H9 (cell line): ENCODE measurements at regions not wholly inside any gene's neighbourhood (a gene's known extent, or its start where the extent isn't known, plus 50 kb on each side); places are given as distances from the start of the nearest gene placed in this dataset.

ENCODE experiments used
- DNase-seq: peaks from one replicate; pipeline ENCODE4 v3.0.0-alpha.2; 2017
- H2AFZ ChIP-seq: one replicate; pipeline ENCODE4 v1.6.1; 2013; ENCODE audit warnings: mild to moderate bottlenecking, low read length, control low read depth, moderate library complexity
- H2AK5ac ChIP-seq: 2 replicates; pipeline ENCODE4 v1.6.1; 2013; ENCODE audit warnings: low read length, control low read depth, mixed read lengths; ENCODE audit not compliant: insufficient read length
- H2BK120ac ChIP-seq: one replicate; pipeline ENCODE4 v1.6.1; 2013; ENCODE audit warnings: low read depth, mild to moderate bottlenecking, low read length, control low read depth, inconsistent platforms; ENCODE audit not compliant: poor library complexity, severe bottlenecking
- H2BK12ac ChIP-seq: 2 replicates; pipeline ENCODE4 v1.6.1; 2013; ENCODE audit warnings: low read length, control low read depth, mixed read lengths, low read depth; ENCODE audit not compliant: insufficient read length
- H2BK15ac ChIP-seq: 2 replicates; pipeline ENCODE4 v1.6.1; 2013; ENCODE audit warnings: low read depth, low read length, control low read depth
- H2BK20ac ChIP-seq: one replicate; pipeline ENCODE4 v1.6.1; 2013; ENCODE audit warnings: low read depth, mild to moderate bottlenecking, low read length, control low read depth, inconsistent platforms; ENCODE audit not compliant: poor library complexity, severe bottlenecking
- H2BK5ac ChIP-seq: 2 replicates; pipeline ENCODE4 v1.6.1; 2013; ENCODE audit warnings: low read length, control low read depth, mixed read lengths; ENCODE audit not compliant: insufficient read length
- H3K14ac ChIP-seq: 2 replicates; pipeline ENCODE4 v1.6.1; 2013; ENCODE audit warnings: low read length, control low read depth; ENCODE audit not compliant: insufficient read depth
- H3K18ac ChIP-seq: 2 replicates; pipeline ENCODE4 v1.6.1; 2013; ENCODE audit warnings: low read depth, mild to moderate bottlenecking, mixed read lengths, low read length, control low read depth; ENCODE audit not compliant: insufficient read length
- H3K23ac ChIP-seq: 2 replicates; pipeline ENCODE4 v1.6.1; 2013; ENCODE audit warnings: low read length, control low read depth, mixed read lengths, low read depth; ENCODE audit not compliant: insufficient read length
- H3K23me2 ChIP-seq: 2 replicates; pipeline ENCODE4 v1.6.1; 2013; ENCODE audit warnings: low read depth, mild to moderate bottlenecking, mixed read lengths, low read length, control low read depth; ENCODE audit not compliant: insufficient read length, poor library complexity, severe bottlenecking
- H3K27ac ChIP-seq: 2 replicates; pipeline ENCODE4 v1.5.1; 2013; ENCODE audit warnings: low read length, control low read depth, mixed read lengths, low read depth; ENCODE audit not compliant: insufficient read length
- H3K27me3 ChIP-seq: 2 replicates; pipeline ENCODE4 v1.6.1; 2013; ENCODE audit warnings: low read length, control low read depth, inconsistent platforms; ENCODE audit not compliant: insufficient read depth
- H3K4ac ChIP-seq: 2 replicates; pipeline ENCODE4 v1.6.1; 2013; ENCODE audit warnings: low read depth, mild to moderate bottlenecking, control low read depth, inconsistent platforms, low read length, moderate library complexity
- H3K4me1 ChIP-seq: 2 replicates; pipeline ENCODE4 v1.6.1; 2013; ENCODE audit warnings: low read length, control low read depth, inconsistent platforms; ENCODE audit not compliant: insufficient read depth
- H3K4me2 ChIP-seq: 2 replicates; pipeline ENCODE4 v1.6.1; 2013; ENCODE audit warnings: low read length, control low read depth, mixed read lengths; ENCODE audit not compliant: insufficient read length, insufficient read depth
- H3K56ac ChIP-seq: 2 replicates; pipeline ENCODE4 v1.6.1; 2013; ENCODE audit warnings: low read depth, mild to moderate bottlenecking, mixed read lengths, low read length, control low read depth; ENCODE audit not compliant: insufficient read length
- H3K79me1 ChIP-seq: 2 replicates; pipeline ENCODE4 v1.6.1; 2013; ENCODE audit warnings: low read depth, mild to moderate bottlenecking, moderate library complexity, low read length, control low read depth, inconsistent platforms; ENCODE audit not compliant: insufficient read depth, poor library complexity, severe bottlenecking
- H3K79me2 ChIP-seq: 2 replicates; pipeline ENCODE4 v1.6.1; 2013; ENCODE audit warnings: low read length, control low read depth, inconsistent platforms; ENCODE audit not compliant: insufficient read depth
- H3K9ac ChIP-seq: 2 replicates; pipeline ENCODE4 v1.6.1; 2013; ENCODE audit warnings: low read length, control low read depth, mixed read lengths; ENCODE audit not compliant: insufficient read length; ENCODE audit errors: extremely low read depth
- H3K9me3 ChIP-seq: one replicate; pipeline ENCODE4 v1.6.1; 2013; ENCODE audit warnings: low read depth, low read length, inconsistent platforms; ENCODE audit not compliant: control insufficient read depth
- H3T11ph ChIP-seq: one replicate; pipeline ENCODE4 v1.6.1; 2013; ENCODE audit warnings: mild to moderate bottlenecking, low read length, control low read depth, inconsistent platforms
- H4K20me1 ChIP-seq: one replicate; pipeline ENCODE4 v1.6.1; 2013; ENCODE audit not compliant: control insufficient read depth, insufficient read length, insufficient read depth
- H4K5ac ChIP-seq: 2 replicates; pipeline ENCODE4 v1.6.1; 2013; ENCODE audit warnings: low read depth, mild to moderate bottlenecking, mixed read lengths, low read length, control low read depth; ENCODE audit not compliant: insufficient read length
- H4K8ac ChIP-seq: replicated peaks from 2 replicates; pipeline ENCODE4 v1.6.1; 2013; ENCODE audit warnings: low read length, control low read depth, mixed read lengths, low read depth; ENCODE audit not compliant: insufficient read length
- H4K91ac ChIP-seq: 2 replicates; pipeline ENCODE4 v1.6.1; 2013; ENCODE audit warnings: low read depth, mild to moderate bottlenecking, moderate library complexity, mixed read lengths, low read length, control low read depth; ENCODE audit not compliant: insufficient read length
- H3K27ac Mint-ChIP-seq, 3 experiments: 2 replicates in 2 of 3; 3 replicates in 1 of 3; pipeline ENCODE4 v1.8.0; 2020 to 2021; ENCODE audit warnings: mixed read lengths in 3 of 3, mild to moderate bottlenecking in 1 of 3, moderate library complexity in 1 of 3
- H3K27me3 Mint-ChIP-seq: 2 replicates; pipeline ENCODE4 v1.8.0; 2021; ENCODE audit warnings: low read depth, mild to moderate bottlenecking, moderate library complexity, mixed read lengths
- H3K36me3 Mint-ChIP-seq, 3 experiments: 2 replicates in 2 of 3; 3 replicates in 1 of 3; pipeline ENCODE4 v1.8.0; 2020 to 2021; ENCODE audit warnings: low read depth in 3 of 3, mixed read lengths in 3 of 3; ENCODE audit not compliant: insufficient read depth in 1 of 3
- H3K4me1 Mint-ChIP-seq, 2 experiments: 2 replicates each; pipeline ENCODE4 v1.8.0; 2020; ENCODE audit warnings: mixed read lengths in 2 of 2
- H3K4me3 Mint-ChIP-seq, 2 experiments: 2 replicates in 1 of 2; 3 replicates in 1 of 2; pipeline ENCODE4 v1.8.0; 2020 to 2021; ENCODE audit warnings: mild to moderate bottlenecking in 2 of 2, mixed read lengths in 2 of 2, moderate library complexity in 1 of 2
- H3K9me3 Mint-ChIP-seq, 2 experiments: 2 replicates in 1 of 2; 3 replicates in 1 of 2; pipeline ENCODE4 v1.8.0; 2020; ENCODE audit warnings: mild to moderate bottlenecking in 2 of 2, mixed read lengths in 2 of 2, moderate library complexity in 1 of 2
- WGBS: extraction: QIAGEN DNeasy Blood & Tissue Kit; methylation state at CpG from one replicate; pipeline ENCODE4 v1.1.7; 2013; ENCODE audit warnings: missing lambda C conversion rate, low lambda C conversion rate, mixed read lengths; ENCODE audit not compliant: insufficient read length; ENCODE audit errors: extremely low coverage; 5-methylcytosine and 5-hydroxymethylcytosine counted together
- TF ChIP-seq, protein P1 (sequence below): fragments of 200-600 bp; sonication (generic); conservative IDR thresholded peaks from 3 replicates; pipeline ENCODE4 v1.8.0; 2021; ENCODE audit warnings: antibody characterized with exemption, mild to moderate bottlenecking

- H3K9me3 Mint-ChIP-seq: peaks cover 8% of the 10 kb centered on the region in 2 experiments; a peak in 3 of 5 replicates
Measured at GRCh38 chr14:82420871-82421270, 887.2 kb upstream of the SEL1L start.

More at GRCh38 chr14:82420871-82421270, 887.2 kb upstream of the SEL1L start:
- H4K5ac ChIP-seq: no peak overlapping the region
- no peaks in the 10 kb centered on the region for H3K4me1 ChIP-seq
- H4K8ac ChIP-seq: no peak overlapping the region
- no peak overlapping the region for H2BK15ac ChIP-seq
- H2BK12ac ChIP-seq: no peak overlapping the region
- H3K18ac ChIP-seq: no peak overlapping the region
- H3K56ac ChIP-seq: no peak overlapping the region
- TF ChIP-seq, protein P1, sequence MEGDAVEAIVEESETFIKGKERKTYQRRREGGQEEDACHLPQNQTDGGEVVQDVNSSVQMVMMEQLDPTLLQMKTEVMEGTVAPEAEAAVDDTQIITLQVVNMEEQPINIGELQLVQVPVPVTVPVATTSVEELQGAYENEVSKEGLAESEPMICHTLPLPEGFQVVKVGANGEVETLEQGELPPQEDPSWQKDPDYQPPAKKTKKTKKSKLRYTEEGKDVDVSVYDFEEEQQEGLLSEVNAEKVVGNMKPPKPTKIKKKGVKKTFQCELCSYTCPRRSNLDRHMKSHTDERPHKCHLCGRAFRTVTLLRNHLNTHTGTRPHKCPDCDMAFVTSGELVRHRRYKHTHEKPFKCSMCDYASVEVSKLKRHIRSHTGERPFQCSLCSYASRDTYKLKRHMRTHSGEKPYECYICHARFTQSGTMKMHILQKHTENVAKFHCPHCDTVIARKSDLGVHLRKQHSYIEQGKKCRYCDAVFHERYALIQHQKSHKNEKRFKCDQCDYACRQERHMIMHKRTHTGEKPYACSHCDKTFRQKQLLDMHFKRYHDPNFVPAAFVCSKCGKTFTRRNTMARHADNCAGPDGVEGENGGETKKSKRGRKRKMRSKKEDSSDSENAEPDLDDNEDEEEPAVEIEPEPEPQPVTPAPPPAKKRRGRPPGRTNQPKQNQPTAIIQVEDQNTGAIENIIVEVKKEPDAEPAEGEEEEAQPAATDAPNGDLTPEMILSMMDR: no peak
- Mint-ChIP-seq H3K36me3 (peaks cover 0 to 16% (median 5%) of the 10 kb centered on the region in 3 experiments; a peak in 3 of 7 replicates), H3K27ac (no peak overlapping the region), H3K27me3 (no peaks in the 10 kb centered on the region), H3K4me1 (peaks cover 13% of the 10 kb centered on the region in 2 experiments), H3K4me3 (no peak overlapping the region)
- no peak overlapping the region for H3K4ac ChIP-seq
- no peak overlapping the region for H3K23ac ChIP-seq
- H2BK120ac ChIP-seq: no peak overlapping the region
- no peak overlapping the region for H2AK5ac ChIP-seq
- H3K27me3 ChIP-seq: no peaks in the 10 kb centered on the region
- no peak overlapping the region for H3K27ac ChIP-seq
- H3K79me1 ChIP-seq: no peaks in the 10 kb centered on the region
- no peaks in the 10 kb centered on the region for H3K9me3 ChIP-seq
- H3T11ph ChIP-seq: no peak overlapping the region
- H3K9ac ChIP-seq: no peak overlapping the region
- DNase-seq: no peak
- no peak overlapping the region for H2AFZ ChIP-seq
- H3K14ac ChIP-seq: no peak overlapping the region
- no peaks in the 10 kb centered on the region for H4K20me1 ChIP-seq
- no peaks in the 10 kb centered on the region for H3K23me2 ChIP-seq
- no peak overlapping the region for H2BK5ac ChIP-seq
- H3K4me2 ChIP-seq: no peak overlapping the region
- H3K79me2 ChIP-seq: no peaks in the 10 kb centered on the region
- no CpG with 5 or more reads among the region's 5 CpGs for WGBS
- H4K91ac ChIP-seq: no peak overlapping the region
- H2BK20ac ChIP-seq: no peak overlapping the region
